ENCODE measurements at regions not wholly inside any gene's neighbourhood (a gene's known extent, or its start where the extent isn't known, plus 50 kb on each side); places are given as distances from the start of the nearest gene placed in this dataset.
A peak's percentile ranks its signal among the peaks of the same experiment; 100 is the strongest.

DNA sequence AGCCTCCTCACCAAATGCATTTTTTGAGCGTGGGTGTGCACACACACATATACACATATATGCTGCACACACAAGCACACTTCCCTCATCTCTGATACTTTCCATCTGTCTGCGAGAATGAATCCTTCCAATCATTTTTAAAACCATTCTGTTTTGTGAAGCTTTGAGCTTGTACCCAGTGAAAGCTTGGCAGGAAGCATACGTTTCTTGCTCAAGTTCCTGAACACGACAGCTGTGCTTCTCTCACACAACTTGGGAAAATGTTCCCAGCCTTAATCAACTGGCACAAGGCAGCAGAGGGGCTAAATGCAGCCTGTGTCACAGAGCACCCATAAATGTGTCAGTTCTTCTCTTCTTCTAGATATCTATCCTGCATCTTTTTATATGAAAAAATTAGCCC lies 524.0 kb upstream of the KIRREL3 start:
- no peak for DNase-seq

DNA sequence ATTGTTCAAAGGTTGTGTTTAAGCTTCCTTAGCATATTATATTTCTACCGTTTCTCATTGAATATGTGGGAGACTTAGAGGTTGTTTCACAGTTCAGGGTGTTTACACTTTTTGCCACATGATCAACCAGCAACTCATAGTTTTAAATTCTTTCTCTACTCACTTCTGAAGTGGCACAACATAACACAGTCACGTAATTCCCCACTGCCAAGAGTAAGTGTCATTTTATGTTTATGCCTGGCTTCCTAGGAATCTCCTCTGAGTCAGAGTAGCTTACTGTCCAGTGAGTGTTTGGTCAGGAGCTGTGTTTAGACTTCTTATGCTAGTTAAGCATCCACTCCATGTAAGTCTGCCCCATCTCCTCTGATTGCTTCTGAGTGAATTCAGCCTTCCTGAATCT lies 520.8 kb upstream of the KIRREL3 start:
- DNase-seq = no peak

DNA sequence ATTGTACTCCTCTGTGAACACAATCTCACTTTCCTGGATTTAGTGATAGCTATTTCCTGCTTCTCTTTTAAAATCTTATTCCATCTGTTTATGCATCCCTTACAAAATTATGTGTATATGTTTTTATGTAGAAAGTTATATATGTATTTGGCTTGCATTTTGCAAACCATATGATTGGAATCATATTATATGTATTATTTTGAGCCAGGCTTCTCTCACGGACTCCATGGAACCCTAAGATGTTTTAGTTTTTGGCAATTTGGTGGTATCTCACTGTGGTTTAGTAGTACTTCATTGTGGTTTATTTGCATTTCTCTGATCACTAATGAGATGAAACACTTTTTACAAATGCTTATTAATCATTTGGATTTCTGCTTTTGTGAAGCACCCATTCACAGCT lies 507.3 kb upstream of the KIRREL3 start:
- DNase-seq = no peak

DNA sequence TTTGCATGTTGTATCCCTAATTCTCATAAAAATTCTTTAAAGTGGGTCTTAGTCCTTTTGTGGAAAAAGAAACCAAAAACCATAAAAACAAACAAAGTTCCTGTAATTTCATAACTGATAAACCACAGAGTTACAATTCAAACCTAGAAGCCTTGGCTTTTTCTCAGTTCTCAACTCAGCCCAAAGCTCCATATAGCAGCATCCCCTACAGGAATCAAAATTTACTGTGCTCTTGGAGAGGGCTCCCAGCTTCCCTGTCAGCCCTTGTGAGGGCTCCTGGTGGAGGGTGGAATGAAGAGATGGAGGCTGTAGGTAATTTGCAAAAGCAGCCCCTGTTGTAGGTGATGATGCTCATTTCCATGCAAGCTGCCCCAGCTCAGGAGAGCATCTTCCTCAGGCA lies 506.1 kb upstream of the KIRREL3 start:
- DNase-seq = no peak

DNA sequence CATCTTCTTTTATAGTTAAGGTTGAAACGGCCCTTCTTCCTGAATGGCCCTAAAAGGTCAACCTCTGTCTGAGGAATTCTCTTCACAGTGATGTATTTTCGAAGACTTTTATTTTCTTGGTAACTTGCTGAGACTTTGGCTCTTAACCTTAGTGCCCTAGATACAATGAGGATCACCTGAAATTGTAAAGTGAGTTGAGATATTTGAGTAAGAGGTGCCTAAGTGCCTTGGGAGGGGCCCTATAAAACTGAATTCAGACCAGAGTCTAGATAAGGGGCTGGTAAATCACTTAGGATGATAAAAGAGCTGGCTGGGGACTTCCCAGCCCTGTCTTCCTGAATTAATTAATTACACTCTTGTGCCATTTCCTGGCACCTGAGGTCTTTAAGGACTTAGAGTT lies 505.6 kb upstream of the KIRREL3 start:
- no peak for DNase-seq

DNA sequence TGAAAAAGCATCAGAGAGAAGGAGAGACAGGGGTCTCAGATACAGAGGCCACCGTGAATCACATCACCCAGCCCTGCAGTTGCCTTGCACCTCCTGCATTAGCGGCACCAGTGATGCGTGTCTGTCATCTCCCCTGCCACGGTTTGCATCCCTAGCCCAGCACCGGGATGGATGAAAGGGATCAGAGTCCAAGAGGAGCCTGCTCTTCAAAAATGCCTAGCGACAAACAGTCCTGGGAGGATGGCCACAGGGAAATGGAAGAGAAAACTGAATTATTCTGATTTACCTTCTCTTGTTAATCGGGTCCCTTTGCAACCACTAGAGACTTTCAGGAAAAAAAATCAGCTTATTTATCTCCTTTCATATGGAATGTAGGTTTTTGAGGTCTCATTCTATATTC lies 495.6 kb upstream of the KIRREL3 start:
- DNase-seq = no peak

DNA sequence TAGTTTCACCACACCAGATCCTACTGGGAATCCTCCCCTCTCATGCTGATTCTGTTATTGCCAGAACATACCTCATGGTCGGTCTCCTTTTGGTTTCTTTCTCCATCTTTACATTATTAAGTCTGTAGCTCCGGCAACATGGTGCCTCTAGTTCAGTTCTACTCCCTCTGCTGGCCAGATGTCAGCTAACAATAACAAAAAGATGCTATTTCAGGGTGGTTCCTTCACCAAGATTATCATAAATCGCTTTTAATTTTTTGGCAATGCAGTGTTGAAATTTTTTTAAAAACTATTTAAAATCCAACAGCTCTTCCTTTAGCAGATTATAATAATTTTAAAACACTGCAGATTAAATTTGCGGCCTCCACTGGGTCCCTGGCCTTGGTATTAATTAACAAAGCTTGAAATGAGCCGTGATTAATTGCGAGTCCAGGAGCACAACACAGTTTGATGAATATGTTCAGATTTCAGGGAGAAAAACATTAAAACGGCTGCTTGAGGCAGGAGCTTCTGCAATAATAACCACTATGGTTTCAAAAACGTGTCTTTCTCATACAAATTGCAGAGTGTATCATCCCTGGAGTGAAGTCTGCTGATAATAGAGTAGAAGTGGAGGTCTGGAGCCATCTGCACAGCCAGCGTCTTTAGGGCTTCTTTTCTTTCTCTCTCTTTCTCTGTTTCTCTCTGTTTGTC lies 492.9 kb upstream of the KIRREL3 start:
- DNase-seq = peak in 3 of 56 donors; percentile 2 to 3 (median 2)

DNA sequence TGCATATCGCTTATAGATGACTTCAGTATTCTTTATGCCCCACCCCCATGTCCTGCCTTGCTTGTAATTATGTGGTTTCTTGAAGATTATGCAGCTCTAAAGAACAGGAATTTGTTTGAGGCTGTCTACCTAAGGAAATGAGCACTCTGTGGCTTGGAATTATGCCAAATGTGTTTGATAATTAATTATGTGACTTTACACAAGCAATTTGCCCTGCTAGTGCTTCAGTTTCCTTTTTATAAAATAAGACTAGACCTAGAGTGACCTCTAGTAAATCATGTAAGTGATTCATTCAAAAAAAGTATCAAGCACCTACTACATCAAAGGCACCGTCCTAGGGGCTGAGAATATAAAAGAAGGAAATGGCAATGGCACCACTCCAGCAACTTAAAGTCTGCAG lies 491.5 kb upstream of the KIRREL3 start:
- DNase-seq = no peak

DNA sequence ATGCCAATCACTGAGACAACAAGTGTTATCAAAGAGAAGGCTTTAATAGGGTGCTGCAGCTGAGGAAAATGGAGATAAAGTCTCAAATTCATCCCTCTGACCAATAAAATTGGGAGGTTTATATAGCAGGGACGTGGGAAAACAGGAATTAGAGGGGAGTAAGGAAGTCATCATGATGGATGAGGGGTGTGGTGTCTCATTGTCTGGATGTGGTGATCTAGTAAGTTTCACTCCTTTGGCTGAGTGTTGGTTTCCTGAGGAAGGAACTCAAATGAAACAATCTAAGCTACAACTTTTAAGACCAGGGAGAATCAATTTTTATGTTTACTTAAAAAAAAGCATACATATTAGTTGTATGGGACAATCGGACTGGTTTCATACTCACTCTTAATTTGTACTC lies 491.0 kb upstream of the KIRREL3 start:
- DNase-seq = no peak

DNA sequence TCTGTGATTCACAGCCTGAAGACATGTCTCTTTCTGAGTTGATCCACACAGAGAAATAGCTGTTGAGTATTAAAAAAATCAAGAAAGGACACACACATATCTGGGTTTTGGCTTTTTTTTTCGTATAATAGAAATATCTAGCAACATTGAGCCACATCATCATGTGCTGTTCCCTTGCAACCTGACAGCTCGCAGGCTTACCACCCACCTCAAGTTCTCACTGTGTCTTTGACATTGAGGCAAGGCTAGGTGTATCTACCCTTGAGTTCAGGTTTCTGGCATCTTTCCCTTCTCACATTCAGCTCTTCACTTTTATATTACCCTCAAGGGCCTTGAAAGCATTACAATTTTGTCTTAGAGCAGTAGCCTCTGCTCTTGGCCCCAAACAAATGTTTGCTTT lies 490.3 kb upstream of the KIRREL3 start:
- DNase-seq = peak in 3 of 56 donors; percentile 3 to 8 (median 5)

DNA sequence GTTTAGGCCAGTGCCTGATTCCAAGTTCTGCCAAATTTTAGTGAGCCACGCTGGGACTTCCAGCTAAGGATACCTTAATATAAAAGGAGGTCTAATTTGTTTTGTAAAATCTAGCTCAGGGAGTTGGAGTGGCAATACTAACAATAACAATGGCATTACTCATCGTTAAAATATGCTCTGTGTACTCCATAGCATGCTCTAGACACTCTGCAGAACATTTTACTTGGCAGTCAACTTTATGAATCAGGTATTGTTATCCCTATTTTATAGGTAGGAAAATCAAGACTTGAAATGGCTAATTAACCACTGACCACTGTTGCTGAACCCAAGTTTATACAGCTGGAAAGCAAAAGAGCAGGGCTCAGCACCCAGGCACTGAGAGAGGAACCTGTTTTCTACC lies 485.0 kb upstream of the KIRREL3 start:
- no peak for DNase-seq

DNA sequence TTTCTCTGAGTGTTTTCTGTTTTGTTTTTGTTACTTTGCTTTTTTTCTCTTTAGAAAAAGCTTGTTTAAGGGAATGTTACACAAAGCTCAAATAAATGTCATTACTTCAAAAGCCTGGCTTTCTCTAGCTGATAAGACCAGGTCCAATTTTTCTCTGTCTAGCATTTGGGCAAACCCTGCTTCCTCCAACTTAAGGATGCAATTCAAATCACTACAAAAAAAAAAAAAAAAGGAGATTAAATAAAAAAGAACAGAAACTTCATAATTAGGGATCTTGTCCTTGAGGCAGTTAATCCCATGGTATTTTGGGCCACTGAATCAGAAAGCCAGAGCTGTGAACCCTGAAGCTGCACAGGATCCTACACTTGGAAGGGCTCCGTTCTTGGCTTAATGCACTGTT lies 480.8 kb upstream of the KIRREL3 start:
- DNase-seq = no peak

DNA sequence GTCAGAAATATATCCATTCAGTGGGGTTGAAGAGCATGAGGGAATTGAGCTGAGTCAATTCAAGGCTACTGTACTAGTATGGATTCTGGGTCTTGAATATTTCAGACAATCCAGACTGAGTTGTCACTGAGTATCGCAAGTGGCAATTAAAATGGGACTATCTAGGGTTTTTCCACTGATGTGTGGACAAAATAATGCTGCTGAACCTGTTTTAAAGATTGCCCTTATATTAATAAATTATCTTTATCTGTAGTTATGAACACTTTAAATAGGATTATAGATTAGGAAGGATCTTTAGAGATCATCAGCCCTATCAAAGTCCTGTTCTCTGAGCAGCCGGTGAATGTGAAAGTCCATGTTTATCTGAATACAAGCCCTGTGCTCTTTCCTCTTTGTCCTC lies 478.3 kb upstream of the KIRREL3 start:
- no peak for DNase-seq

DNA sequence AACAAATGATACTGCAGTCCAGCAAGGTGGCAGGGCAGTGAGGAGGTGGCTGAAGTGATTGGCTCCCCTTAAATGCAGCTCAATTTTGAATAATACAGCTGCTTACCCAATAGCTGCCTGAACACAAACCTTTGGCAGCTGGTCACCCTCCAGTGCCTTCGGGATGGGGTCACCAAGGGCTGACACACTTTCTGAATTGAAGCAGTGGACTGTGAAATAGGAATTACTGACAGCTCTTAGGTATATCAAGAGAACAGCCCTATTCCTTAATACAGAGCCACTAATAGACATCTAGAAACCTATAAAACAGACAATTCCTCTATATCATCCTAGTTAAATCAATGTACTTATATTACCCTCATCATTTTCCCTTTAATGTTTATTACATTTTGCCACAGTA lies 474.2 kb upstream of the KIRREL3 start:
- no peak for DNase-seq

DNA sequence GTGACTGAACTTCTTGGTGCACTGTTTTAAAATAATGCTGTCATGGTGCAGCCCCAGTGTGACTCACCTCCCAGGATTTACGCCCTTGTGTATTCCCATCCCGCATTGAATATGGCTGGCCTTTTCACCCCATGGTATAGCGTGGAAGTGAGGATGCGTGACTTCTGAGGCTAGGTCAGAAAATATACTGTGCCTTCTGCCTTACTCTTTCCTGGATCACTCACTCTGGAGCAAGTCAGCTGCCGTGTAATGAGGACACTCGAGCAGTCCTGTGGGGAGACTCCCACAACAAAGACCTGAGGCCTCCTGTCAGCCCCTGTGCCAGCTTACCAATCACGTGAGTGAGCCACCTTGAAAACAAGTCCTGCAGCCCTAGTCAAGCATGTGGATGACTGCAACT lies 471.9 kb upstream of the KIRREL3 start:
- no peak for DNase-seq

DNA sequence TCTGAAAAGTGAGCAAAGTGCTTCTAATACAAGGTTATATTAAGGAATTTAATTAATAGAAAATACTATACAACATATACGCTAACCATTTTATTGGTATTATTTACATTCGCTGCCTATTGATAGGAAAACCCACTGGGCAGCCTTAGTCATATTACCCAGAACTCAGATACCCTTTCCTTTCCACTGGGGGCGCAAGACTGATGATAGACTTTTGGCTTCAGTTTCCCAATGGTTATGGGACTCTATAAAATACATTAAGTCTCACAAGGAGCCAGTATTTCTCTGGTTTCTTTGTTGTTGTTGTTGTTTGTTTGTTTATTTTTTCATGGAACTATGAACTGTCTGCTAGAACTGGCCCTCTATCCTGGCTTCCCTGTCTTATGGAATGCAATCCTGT lies 471.1 kb upstream of the KIRREL3 start:
- no peak for DNase-seq

DNA sequence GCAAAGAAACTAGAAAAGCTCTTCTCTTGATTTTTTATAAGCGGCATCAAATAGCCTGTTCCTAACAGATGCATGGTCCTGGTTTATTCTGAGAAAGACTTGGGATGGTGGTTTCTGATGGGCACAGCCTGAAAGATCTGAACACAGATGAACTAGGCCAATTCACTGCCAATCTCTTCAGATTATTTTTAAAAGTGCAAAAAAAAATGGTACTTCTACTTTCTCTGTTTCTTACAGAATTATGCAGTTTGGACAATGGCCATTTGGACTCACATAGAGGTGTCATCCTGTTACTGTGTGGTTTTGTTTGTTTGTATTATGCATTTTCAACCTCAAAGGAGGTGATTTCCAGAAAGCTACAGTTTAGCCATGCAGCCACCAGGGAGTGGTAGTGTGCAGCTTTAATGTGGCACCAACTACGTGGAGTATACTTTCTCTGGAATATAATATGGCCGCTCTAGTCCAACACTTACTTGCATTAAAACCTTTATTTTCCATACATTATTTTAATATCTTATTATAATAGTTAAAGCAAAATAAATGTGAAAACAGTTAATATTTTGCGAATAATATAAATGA lies 469.8 kb upstream of the KIRREL3 start:
- DNase-seq = no peak

DNA sequence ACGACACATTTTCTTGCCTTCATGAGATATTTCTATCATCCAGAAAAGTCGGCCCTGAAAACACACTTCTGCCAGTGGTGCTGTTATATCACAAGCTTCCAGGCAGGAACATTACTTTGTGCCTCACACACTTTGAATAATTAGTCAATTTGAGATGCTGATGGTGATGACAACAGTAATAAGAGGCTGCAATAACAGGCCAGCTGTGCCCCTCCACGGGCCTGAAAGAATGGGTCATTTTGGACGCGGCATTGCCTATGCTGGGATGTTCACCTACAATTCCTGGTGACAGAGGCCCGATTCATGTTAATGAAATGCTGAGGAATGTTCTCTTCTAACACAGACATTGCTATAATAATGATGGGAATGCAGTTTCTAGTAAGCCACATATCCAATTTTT lies 463.8 kb upstream of the KIRREL3 start:
- DNase-seq = no peak

DNA sequence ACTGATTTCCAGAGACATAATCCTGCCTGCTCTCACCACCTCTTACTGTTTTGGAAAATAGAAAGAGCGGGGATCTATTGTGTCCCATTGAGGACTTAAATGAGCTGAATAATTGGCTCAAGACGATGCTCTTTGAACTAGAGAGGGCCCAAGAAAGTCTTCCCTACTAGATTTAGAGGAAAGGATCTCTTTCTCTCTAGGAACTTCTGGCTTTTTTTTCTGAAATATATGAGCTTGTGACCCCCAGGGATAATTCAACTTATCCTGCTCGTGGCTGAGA lies 461.4 kb upstream of the KIRREL3 start:
- DNase-seq = no peak

DNA sequence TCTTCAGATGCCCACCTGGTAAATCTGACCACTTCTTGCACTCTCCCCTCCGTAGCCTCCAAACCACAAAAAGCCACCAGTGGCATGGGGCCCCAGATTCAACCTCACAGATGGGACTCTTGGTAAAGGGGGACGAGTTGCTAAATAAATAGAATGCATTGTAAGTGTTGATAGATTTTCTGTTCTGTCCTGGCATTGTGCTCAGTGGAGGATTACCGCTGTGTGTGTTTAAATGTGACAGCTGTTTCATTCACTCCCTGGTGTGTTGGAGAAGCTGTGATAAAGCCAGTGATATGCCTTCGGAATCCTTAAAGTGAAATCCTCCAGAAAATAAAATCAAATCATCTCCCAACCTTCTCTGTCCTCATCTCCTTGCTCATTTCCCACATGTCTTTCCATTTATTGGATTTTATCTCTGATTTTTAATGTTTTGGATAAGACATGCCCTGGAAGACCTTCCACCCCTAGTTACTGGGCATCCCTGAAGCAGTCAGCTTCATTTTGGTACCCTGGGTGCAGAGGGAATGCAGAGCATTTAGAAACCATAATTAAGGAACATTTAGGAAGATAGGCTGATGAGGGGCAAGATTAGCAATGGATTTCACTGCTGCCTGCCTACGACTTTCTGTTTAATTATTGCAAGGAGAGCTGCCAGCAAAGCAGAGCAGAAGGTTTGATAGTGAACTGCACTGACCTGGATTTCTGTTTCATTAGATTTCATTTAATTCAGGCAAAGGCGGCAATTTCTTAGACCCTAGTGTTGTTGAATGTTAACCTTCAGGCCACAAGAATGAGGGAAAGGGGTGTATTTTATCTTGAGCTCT lies 460.9 kb upstream of the KIRREL3 start:
- no peak for DNase-seq

DNA sequence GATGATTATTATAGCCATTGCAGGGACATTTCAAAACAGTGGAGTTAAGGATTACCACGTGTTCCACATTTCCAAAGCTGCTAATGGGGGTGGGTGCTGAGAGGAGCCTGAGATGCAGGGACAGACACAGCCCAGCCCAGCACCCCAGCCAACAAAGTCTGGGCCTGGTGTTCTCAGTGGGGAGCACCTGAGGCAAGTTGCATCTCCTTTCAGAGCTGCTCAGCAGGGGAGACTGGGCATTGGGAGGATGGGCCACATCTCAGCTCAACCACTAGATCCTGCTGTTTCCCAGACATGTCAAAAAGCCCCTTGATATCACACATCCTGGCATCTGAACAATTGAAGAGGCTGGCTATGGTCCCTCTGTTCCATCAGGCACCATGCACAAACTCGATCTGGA lies 458.0 kb upstream of the KIRREL3 start:
- no peak for DNase-seq

DNA sequence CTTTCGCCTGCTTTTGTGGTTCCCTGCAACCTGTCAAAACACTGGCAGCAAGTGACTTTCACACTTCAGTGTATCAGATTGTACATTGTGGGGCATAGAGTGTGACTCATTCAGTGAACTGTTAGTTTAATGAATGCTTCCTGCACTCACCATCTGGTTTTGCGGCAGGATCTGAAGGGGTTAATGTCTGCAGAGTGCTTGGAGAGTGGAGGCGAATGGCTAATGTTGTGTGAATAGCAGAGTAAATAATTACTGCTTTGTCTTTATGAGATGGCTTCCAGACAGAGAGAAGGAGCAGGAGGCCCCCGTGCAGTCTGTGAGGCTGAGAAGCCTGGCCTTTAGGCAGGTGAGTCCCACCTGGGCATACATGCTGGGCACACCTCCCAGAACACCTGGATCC lies 454.3 kb upstream of the KIRREL3 start:
- no peak for DNase-seq

DNA sequence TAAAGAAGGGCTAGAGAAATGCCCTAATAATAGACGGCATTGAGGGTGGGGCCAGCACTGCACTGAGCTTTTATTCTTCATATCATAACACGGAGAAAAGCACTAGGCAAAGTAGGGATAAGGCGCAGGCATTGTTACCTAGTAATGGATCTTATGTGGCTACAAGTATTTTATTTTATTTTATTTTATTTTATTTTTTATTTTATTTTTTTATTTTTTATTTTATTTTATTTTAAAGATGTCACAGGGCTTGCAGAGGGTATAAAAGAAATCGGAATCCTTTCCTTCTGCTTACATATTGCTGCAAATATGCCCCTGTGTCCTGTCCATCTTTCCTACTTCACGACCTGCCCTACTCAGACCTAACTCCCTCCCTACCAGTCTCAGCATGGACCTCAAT lies 452.0 kb upstream of the KIRREL3 start:
- DNase-seq = no peak

Measured in nucleus accumbens (tissue), 56 donors.